Body of pancreas (tissue), 4 donors: ENCODE measurements at regions not wholly inside any gene's neighbourhood (a gene's known extent, or its start where the extent isn't known, plus 50 kb on each side); places are given as distances from the start of the nearest gene placed in this dataset.

Experiments
- ATAC-seq: fragments of 150-250 bp; one replicate; pipeline ENCODE4 v1.9.1; 2016
- DNase-seq, 4 donors: peaks; one replicate each; pipeline ENCODE4 v3.0.0-alpha.2; 2019
- H3K27ac ChIP-seq, 4 donors: fragments of 200-600 bp; sonication (generic); 1 replicate in 3 of 4; 2 replicates in 1 of 4; pipeline versions ENCODE4 v1.5.1 to v1.6.1; 2016 to 2019; ENCODE audit warnings: mild to moderate bottlenecking in 1 of 4, mixed read lengths in 1 of 4, moderate library complexity in 1 of 4
- H3K27me3 ChIP-seq, 2 donors: fragments of 200-600 bp; sonication (generic); one replicate each; pipeline ENCODE4 v1.6.0; 2016; ENCODE audit warnings: mild to moderate bottlenecking in 1 of 2
- H3K36me3 ChIP-seq, 2 donors: fragments of 200-600 bp; sonication (generic); replicated peaks in 1 of 2; 2 replicates each; pipeline ENCODE4 v1.5.1; 2016; ENCODE audit warnings: low read depth in 2 of 2; ENCODE audit not compliant: insufficient read depth in 1 of 2
- H3K4me1 ChIP-seq: fragments of 200-600 bp; sonication (generic); one replicate; pipeline ENCODE4 v1.6.0; 2016
- H3K4me3 ChIP-seq, 2 donors: fragments of 200-600 bp; sonication (generic); 1 replicate in 1 of 2; 2 replicates in 1 of 2; pipeline ENCODE4 v1.5.1; 2016 to 2019
- H3K9me3 ChIP-seq, 3 donors: fragments of 200-600 bp; sonication (generic); 1 replicate in 2 of 3; 2 replicates in 1 of 3; pipeline ENCODE4 v1.5.1; 2016
- CTCF ChIP-seq, 7 experiments: fragments of 450-650 bp in 4 of 7; fragments of 200-600 bp in 3 of 7; sonication (generic) in 3 of 7; IDR thresholded peaks; one replicate each; pipeline ENCODE4 v1.5.1; 2016 to 2019; ENCODE audit warnings: antibody characterized with exemption in 7 of 7
- POLR2A ChIP-seq, 3 donors: fragments of 450-650 bp; IDR thresholded peaks; one replicate each; pipeline ENCODE4 v1.6.1; 2016; ENCODE audit warnings: antibody characterized with exemption in 3 of 3, mild to moderate bottlenecking in 2 of 3
- WGBS, 2 donors: methylation state at CpG; one replicate each; pipeline ENCODE4 v1.1.5; 2017; 5-methylcytosine and 5-hydroxymethylcytosine counted together
- intact Hi-C: fragments of 100-400 bp; cut with DNase I; formaldehyde crosslinking; loops from one replicate; pipeline ENCODE4 v1.15.1; 2023

GRCh38 chr4:59120287-59120814, 2010.2 kb upstream of the IGFBP7 start:
- Histone ChIP-seq H3K36me3 (no peaks in the 10 kb centered on the region), H3K9me3 (no peaks in the 10 kb centered on the region), H3K4me3 (no peak overlapping the region), H3K4me1 (no peaks in the 10 kb centered on the region), H3K27me3 (no peaks in the 10 kb centered on the region), H3K27ac (no peak overlapping the region)
- intact Hi-C loops: no loop called here
- ATAC-seq (no peak), DNase-seq (no peak)
- TF ChIP-seq CTCF (IDR thresholded peaks at IDR 0.05): no peak
- TF ChIP-seq POLR2A (IDR thresholded peaks at IDR 0.05): no peak
- WGBS, 2 donors: 62 to 63% methylated on average over 4 of the region's 4 CpGs

GRCh38 chr4:59122626-59123025, 2012.4 kb upstream of the IGFBP7 start:
- no peak overlapping the region for H3K27ac ChIP-seq
- intact Hi-C loops: no loop called here
- H3K27me3 ChIP-seq: no peaks in the 10 kb centered on the region
- ATAC-seq (no peak), DNase-seq (no peak)
- no peaks in the 10 kb centered on the region for H3K4me1 ChIP-seq
- TF ChIP-seq CTCF (IDR thresholded peaks at IDR 0.05) (no peak), POLR2A (IDR thresholded peaks at IDR 0.05) (no peak)
- no peaks in the 10 kb centered on the region for H3K36me3 ChIP-seq
- 38 to 88% methylated on average over 1 to 2 of the region's 2 CpGs for WGBS, 2 donors
- H3K9me3 ChIP-seq: no peaks in the 10 kb centered on the region
- H3K4me3 ChIP-seq: no peak overlapping the region

GRCh38 chr4:59126159-59126558, 2016.0 kb upstream of the IGFBP7 start:
- TF ChIP-seq CTCF (IDR thresholded peaks at IDR 0.05): no peak
- no peak for TF ChIP-seq POLR2A (IDR thresholded peaks at IDR 0.05)
- ATAC-seq (no peak), DNase-seq (no peak)
- Histone ChIP-seq H3K27ac (no peak overlapping the region), H3K9me3 (no peaks in the 10 kb centered on the region), H3K36me3 (no peaks in the 10 kb centered on the region), H3K4me3 (no peak overlapping the region), H3K27me3 (no peaks in the 10 kb centered on the region), H3K4me1 (no peaks in the 10 kb centered on the region)
- WGBS, 2 donors: 77 to 81% methylated on average over 4 of the region's 4 CpGs
- intact Hi-C loops: no loop called here

GRCh38 chr4:59127006-59127405, 2016.8 kb upstream of the IGFBP7 start:
- no peak for ATAC-seq
- intact Hi-C loops: no loop called here

More at GRCh38 chr4:59127006-59127405, 2016.8 kb upstream of the IGFBP7 start:
- no peak for DNase-seq
- WGBS, 2 donors: 74 to 79% methylated on average over 5 of the region's 5 CpGs
- no peaks in the 10 kb centered on the region for H3K9me3 ChIP-seq
- no peaks in the 10 kb centered on the region for H3K27me3 ChIP-seq
- no peak overlapping the region for H3K4me3 ChIP-seq
- TF ChIP-seq CTCF (IDR thresholded peaks at IDR 0.05) (no peak), POLR2A (IDR thresholded peaks at IDR 0.05) (no peak)
- no peaks in the 10 kb centered on the region for H3K36me3 ChIP-seq
- no peaks in the 10 kb centered on the region for H3K4me1 ChIP-seq
- no peak overlapping the region for H3K27ac ChIP-seq
